A673 (cell line): ENCODE measurements at regions not wholly inside any gene's neighbourhood (a gene's known extent, or its start where the extent isn't known, plus 50 kb on each side); places are given as distances from the start of the nearest gene placed in this dataset.

Experiments used
- BruUV-seq: library from RNA; stranded (reverse); fragments of 400-500 nt; replicated peaks from 2 replicates; lab custom pipeline; 2021; lab: Mats Ljungman, UMichigan
- CTCF ChIA-PET: fragments of 300-600 bp; sonication (Branson Sonifier 250); formaldehyde crosslinking; loops from one replicate; lab custom pipeline; 2022; ENCODE audit warnings: antibody characterized with exemption; lab: Charles Lee
- POLR2A ChIA-PET: fragments of 300-600 bp; sonication (Branson Sonifier 250); formaldehyde crosslinking; loops from one replicate; lab custom pipeline; 2022; ENCODE audit warnings: antibody characterized with exemption; ENCODE audit not compliant: low non-redundant PET; lab: Charles Lee
- DNase-seq: peaks from one replicate; pipeline ENCODE4 v3.0.0-alpha.2; 2015; ENCODE audit warnings: low spot score
- H3K27ac ChIP-seq: fragments of 200-600 bp; sonication (generic); 2 replicates; pipeline ENCODE4 v1.5.1; 2016; ENCODE audit warnings: mixed run types, low read depth, mild to moderate bottlenecking, mixed read lengths, antibody characterized with exemption, low read length; ENCODE audit not compliant: poor library complexity, severe bottlenecking
- H3K27me3 ChIP-seq: fragments of 200-600 bp; sonication (generic); replicated peaks from 2 replicates; pipeline ENCODE4 v1.6.1; 2017; ENCODE audit warnings: mixed run types, low read depth, mild to moderate bottlenecking, mixed read lengths, antibody characterized with exemption, low read length; ENCODE audit not compliant: insufficient read depth, poor library complexity
- H3K36me3 ChIP-seq: fragments of 200-600 bp; sonication (generic); 2 replicates; pipeline ENCODE4 v1.6.1; 2016; ENCODE audit warnings: mixed run types, mild to moderate bottlenecking, mixed read lengths, antibody characterized with exemption, low read length; ENCODE audit not compliant: insufficient read depth, poor library complexity, severe bottlenecking
- H3K4me1 ChIP-seq: fragments of 200-600 bp; sonication (generic); 2 replicates; pipeline ENCODE4 v1.6.1; 2017; ENCODE audit warnings: mixed run types, mild to moderate bottlenecking, mixed read lengths, antibody characterized with exemption, low read length; ENCODE audit not compliant: insufficient read depth, poor library complexity, severe bottlenecking
- H3K4me3 ChIP-seq: fragments of 200-600 bp; sonication (generic); 2 replicates; pipeline ENCODE4 v1.5.1; 2016; ENCODE audit warnings: low read depth, mixed run types, mild to moderate bottlenecking, mixed read lengths, low read length; ENCODE audit not compliant: poor library complexity, severe bottlenecking
- H3K9me3 ChIP-seq: fragments of 200-600 bp; sonication (generic); 2 replicates; pipeline ENCODE4 v1.6.1; 2016; ENCODE audit warnings: mixed run types, low read depth, mild to moderate bottlenecking, mixed read lengths, antibody characterized with exemption, low read length; ENCODE audit not compliant: poor library complexity, severe bottlenecking
- CTCF ChIP-seq: fragments of 300-800, 200-600 bp; sonication (generic); conservative IDR thresholded peaks from 2 replicates; pipeline ENCODE4 v1.5.1; 2017; ENCODE audit warnings: low read depth, mild to moderate bottlenecking, antibody characterized with exemption, low read length, moderate library complexity, mixed read lengths
- EZH2 ChIP-seq: fragments of 200-600 bp; sonication (generic); IDR thresholded peaks from 2 replicates; pipeline ENCODE4 v1.6.1; 2017; ENCODE audit warnings: borderline replicate concordance, low read depth, mild to moderate bottlenecking, mixed read lengths, antibody characterized with exemption, low read length; ENCODE audit not compliant: poor library complexity, severe bottlenecking
- intact Hi-C: fragments of 100-400 bp; cut with micrococcal nuclease; formaldehyde crosslinking; loops from one replicate; pipeline ENCODE4 v1.10.0; 2022; ENCODE audit not compliant: unreplicated experiment

GRCh38 chr5:167166696-167167095 is 1124.7 kb upstream of the WWC1 start:
- H3K4me1 ChIP-seq: peaks cover 9% of the 10 kb centered on the region

GRCh38 chr5:167167191-167167795 is 1124.2 kb upstream of the WWC1 start:
- POLR2A ChIA-PET: no interaction called here
- CTCF ChIA-PET: no interaction called here

More at GRCh38 chr5:167166696-167167095, 1124.7 kb upstream of the WWC1 start:
- ChIA-PET POLR2A (no interaction called here), CTCF (no interaction called here)
- no TSS peak for BruUV-seq
- DNase-seq: no peak
- Histone ChIP-seq H3K9me3 (no peaks in the 10 kb centered on the region), H3K4me3 (no peak overlapping the region), H3K27ac (no peak overlapping the region), H3K27me3 (no peaks in the 10 kb centered on the region), H3K36me3 (no peaks in the 10 kb centered on the region)
- TF ChIP-seq EZH2 (no peak), CTCF (no peak)
- intact Hi-C loops: no loop called here

GRCh38 chr5:167168971-167169370 is 1122.5 kb upstream of the WWC1 start:
- TF ChIP-seq EZH2 (no peak), CTCF (no peak)
- Histone ChIP-seq H3K9me3 (no peaks in the 10 kb centered on the region), H3K4me3 (no peak overlapping the region), H3K36me3 (no peaks in the 10 kb centered on the region), H3K27me3 (no peaks in the 10 kb centered on the region), H3K27ac (no peak overlapping the region), H3K4me1 (peaks cover 7% of the 10 kb centered on the region)
- POLR2A ChIA-PET: no interaction called here
- intact Hi-C loops: no loop called here
- no peak for DNase-seq
- no TSS peak for BruUV-seq
- CTCF ChIA-PET: no interaction called here

More at GRCh38 chr5:167167191-167167795, 1124.2 kb upstream of the WWC1 start:
- no peak for TF ChIP-seq EZH2
- no peak for TF ChIP-seq CTCF
- H3K4me1 ChIP-seq: peaks cover 7% of the 10 kb centered on the region
- DNase-seq: peak; percentile 49
- H3K4me3 ChIP-seq: no peak overlapping the region
- H3K36me3 ChIP-seq: no peaks in the 10 kb centered on the region
- no peaks in the 10 kb centered on the region for H3K9me3 ChIP-seq
- no peak overlapping the region for H3K27ac ChIP-seq
- BruUV-seq: no TSS peak
- H3K27me3 ChIP-seq: no peaks in the 10 kb centered on the region
- intact Hi-C loops: no loop called here
